Stimulated activated CD8-positive, alpha-beta memory T cell treated with anti-CD3 and anti-CD28 coated beads, Interleukin-2, amount 100 ng/mL, for 1 hour (primary cell): ENCODE measurements at regions not wholly inside any gene's neighbourhood (a gene's known extent, or its start where the extent isn't known, plus 50 kb on each side); places are given as distances from the start of the nearest gene placed in this dataset.
"Not testable (repeated sequence)": the region's sequence is repeated elsewhere in the genome, so short reads cannot be mapped to it uniquely, and the experiment has no call there.

Experiments
- DNase-seq, 2 donors: peaks; one replicate each; pipeline ENCODE4 v3.0.0-alpha.2; 2020; ENCODE audit warnings: low read depth in 2 of 2

GRCh38 chr5:87198010-87198409 is 69.7 kb upstream of the RASA1 start:
- no peak for DNase-seq

DNA sequence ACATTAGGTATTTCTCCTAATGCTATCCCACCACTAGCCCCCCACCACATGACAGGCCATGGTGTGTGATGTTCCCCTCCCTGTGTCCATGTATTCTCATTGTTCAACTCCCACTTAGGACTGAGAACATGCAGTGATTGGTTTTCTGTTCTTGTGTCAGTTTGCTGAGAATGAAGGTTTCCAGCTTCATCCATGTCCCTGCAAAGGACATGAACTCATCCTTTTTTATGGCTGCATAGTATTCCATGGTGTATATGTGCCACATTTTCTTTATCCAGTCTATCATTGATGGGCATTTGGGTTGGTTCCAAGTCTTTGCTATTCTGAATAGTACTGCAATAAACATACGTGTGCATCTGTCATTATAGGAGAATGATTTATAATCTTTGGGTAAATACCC is 68.4 kb upstream of the RASA1 start:
- not testable (repeated sequence) for DNase-seq

GRCh38 chr5:87199704-87200103 is 68.0 kb upstream of the RASA1 start:
- DNase-seq: not testable (repeated sequence)

DNA sequence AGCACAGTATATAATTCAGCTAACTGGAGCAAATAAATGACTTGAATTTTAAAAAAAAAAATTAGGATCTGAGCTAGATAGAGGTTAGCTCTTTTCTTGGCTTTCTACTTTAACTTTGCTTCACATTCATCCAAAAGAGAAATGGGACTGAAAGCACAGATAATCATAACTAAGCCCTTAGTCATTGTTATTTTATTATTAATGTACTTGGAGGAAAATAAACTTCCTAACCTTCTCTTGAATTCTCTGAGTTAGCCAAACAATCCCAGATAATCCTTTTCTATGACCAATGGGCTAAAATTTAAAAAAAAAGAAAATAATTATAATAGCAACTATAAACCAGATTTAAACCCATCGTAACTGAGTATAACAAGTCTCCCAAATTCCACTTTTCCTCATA is 57.6 kb upstream of the RASA1 start:
- DNase-seq: no peak

DNA sequence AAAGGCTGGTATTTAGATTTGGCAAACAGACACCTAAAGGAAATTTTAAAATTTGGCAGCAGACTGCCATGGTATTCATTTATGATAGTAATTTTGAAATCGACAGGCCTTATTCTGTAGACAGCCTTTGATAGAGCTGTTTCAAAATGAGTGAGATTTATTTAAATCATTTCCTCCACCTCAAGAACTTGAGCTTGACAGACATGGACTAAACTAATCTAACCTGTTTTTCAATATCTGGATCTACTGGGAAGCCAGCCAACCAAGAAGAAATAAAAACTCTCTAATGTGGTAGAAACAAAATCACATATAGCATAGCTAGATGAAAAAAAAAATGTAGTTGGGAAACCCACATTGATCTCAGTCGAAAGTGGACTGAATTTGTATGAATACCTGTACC is 56.9 kb upstream of the RASA1 start:
- no peak for DNase-seq

- no peak for DNase-seq
Measured at GRCh38 chr5:87211676-87212075, 56.0 kb upstream of the RASA1 start.

DNA sequence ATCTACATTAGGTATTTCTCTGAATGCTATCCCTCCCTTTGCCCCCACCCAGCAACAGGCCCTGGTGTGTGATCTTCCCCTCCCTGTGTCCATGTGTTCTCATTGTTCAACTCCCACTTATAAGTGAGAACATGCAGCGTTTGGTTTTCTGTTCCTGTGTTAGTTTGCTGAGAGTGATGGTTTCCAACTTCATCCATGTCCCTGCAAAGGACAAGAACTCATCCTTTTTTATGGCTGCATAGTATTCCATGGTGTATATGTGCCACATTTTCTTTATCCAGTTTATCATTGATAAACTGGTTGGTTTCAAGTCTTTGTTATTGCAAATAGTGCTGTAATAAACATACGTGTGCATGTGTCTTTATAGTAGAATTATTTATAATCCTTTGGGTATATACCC is 55.5 kb upstream of the RASA1 start:
- DNase-seq: not testable (repeated sequence)

DNA sequence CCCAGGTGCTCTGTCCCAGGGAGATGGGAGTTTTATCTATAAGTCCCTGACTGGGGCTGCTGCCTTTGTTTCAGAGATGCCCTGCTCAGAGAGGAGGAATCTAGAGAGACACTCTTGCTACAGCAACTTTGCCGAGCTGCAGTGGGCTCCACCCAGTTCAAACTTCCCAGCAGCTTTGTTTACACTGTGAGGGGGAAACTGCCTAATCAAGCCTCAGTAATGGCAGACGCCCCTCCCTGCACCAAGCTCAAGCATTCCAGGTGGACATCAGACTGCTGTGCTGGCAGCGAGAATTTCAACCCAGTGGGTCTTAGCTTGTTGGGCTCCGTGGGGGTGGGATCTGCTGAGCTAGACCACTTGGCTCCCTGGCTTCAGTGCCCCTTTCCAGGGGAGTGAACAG is 50.2 kb upstream of the RASA1 start:
- DNase-seq: not testable (repeated sequence)
